ENCODE measurements at regions not wholly inside any gene's neighbourhood (a gene's known extent, or its start where the extent isn't known, plus 50 kb on each side); places are given as distances from the start of the nearest gene placed in this dataset.

DNA sequence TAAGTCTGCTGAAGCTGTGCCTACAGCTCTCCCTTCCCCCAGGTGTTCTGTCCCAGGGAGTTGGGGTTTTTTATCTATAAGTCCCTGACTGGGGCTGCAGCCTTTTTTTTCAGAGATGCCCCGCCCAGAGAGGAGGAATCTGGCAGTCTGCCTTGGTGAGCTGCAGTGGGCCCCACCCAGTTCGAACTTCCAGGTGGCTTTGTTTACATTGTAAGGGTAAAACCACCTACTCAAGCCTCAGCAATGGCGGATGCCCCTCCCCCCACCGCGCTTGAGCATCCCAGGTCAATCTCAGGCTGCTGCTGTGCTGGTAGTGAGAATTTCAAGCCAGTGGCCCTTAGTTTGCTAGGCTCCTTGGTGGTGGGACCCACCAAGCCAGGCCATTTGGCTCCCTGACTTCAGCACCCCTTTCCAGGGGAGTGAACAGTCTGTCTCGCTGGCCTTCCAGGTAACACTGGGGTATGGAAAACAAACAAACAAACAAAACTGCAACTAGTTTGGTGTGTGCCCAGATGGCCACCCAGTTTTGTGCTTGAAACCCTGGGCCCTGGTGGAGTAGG, 189.4 kb downstream of the MFSD1 start:
- WGBS (ENCODE audit: insufficient coverage, low coverage, missing lambda C conversion rate) = 3% methylated on average over 6 of the region's 6 CpGs
- no peak for FAIRE-seq

GRCh38 chr3:158992463-158992862, 190.6 kb downstream of the MFSD1 start:
- Histone ChIP-seq H3K79me2 (ENCODE audit: control insufficient read depth, insufficient read depth, low read length) (no peaks in the 10 kb centered on the region), H3K9ac (ENCODE audit: insufficient read depth in 1 of 2, low read depth in 2 of 2, low read length in 2 of 2) (no peak overlapping the region), H3K4me1 (replicated peaks in 1 of 2; ENCODE audit: control insufficient read depth in 2 of 2, insufficient read depth in 2 of 2, low read length in 2 of 2) (no peaks in the 10 kb centered on the region), H3K27ac (ENCODE audit: extremely low read depth, low read depth, low read length) (no peak overlapping the region), H3K36me3 (ENCODE audit: control insufficient read depth, insufficient read depth, low read length) (no peaks in the 10 kb centered on the region), H3K27me3 (ENCODE audit: control insufficient read depth in 2 of 2, insufficient read depth in 2 of 2, low read length in 2 of 2) (no peaks in the 10 kb centered on the region), H3K9me1 (ENCODE audit: control insufficient read depth, insufficient read depth, low read length) (no peaks in the 10 kb centered on the region), H3K9me3 (replicated peaks; ENCODE audit: control insufficient read depth, insufficient read depth, low read depth, low read length) (no peaks in the 10 kb centered on the region), H3K4me3 (no peak overlapping the region), H3K4me2 (ENCODE audit: insufficient read depth, low read length) (no peak overlapping the region), H2AFZ (ENCODE audit: low read depth, low read length) (no peak overlapping the region), H4K20me1 (replicated peaks; ENCODE audit: control insufficient read depth, insufficient read depth, low read length) (no peaks in the 10 kb centered on the region)
- TF ChIP-seq ZNF316 (IDR thresholded peaks at IDR 0.05) = peak; percentile 75
- TF ChIP-seq RBM39 (optimal IDR thresholded peaks at IDR 0.05; ENCODE audit: low read depth, low read length) = no peak
- peak; percentile 35; the same call in 1 of the 2 replicates for TF ChIP-seq MAFK (IDR thresholded peaks at IDR 0.05; ENCODE audit: low read length)
- TF ChIP-seq IFI16 (CRISPR knock-in tag; IDR thresholded peaks at IDR 0.05) = no peak
- peak; percentile 69 for TF ChIP-seq MAFF (IDR thresholded peaks at IDR 0.05; ENCODE audit: low read length)
- peak; percentile 39; the same call in 1 of the 2 replicates for TF ChIP-seq C11orf30 (IDR thresholded peaks at IDR 0.05; ENCODE audit: low read depth)
- no peak for ATAC-seq
- POLR2A ChIA-PET = no interaction called here
- BruUV-seq (replicated peaks) = no TSS peak
- FAIRE-seq = no peak
- DNase-seq (ENCODE audit: extremely low read depth in 1 of 4, low spot score in 3 of 4) = no peak
- in situ Hi-C loops (cut with MboI) = no loop called here
- CTCF ChIA-PET (ENCODE audit: low intra/inter-chr PET ratio) = no interaction called here
- intact Hi-C loops (cut with micrococcal nuclease) = no loop called here

More for the DNA sequence above, 189.4 kb downstream of the MFSD1 start:
- no peaks in the 10 kb centered on the region for H3K27me3 ChIP-seq (ENCODE audit: control insufficient read depth in 2 of 2, insufficient read depth in 2 of 2, low read length in 2 of 2)
- TF ChIP-seq ZNF324 (CRISPR knock-in tag; IDR thresholded peaks at IDR 0.05) (no peak), TAL1 (IDR thresholded peaks at IDR 0.05) (no peak), SLC30A9 (CRISPR knock-in tag; IDR thresholded peaks at IDR 0.05) (no peak), MCM3 (IDR thresholded peaks at IDR 0.05) (no peak), POLR2G (IDR thresholded peaks at IDR 0.05; ENCODE audit: low read depth, low read length) (no peak), ZNF354B (CRISPR knock-in tag; IDR thresholded peaks at IDR 0.05) (no peak)
- ChIA-PET CTCF (ENCODE audit: low intra/inter-chr PET ratio) (no interaction called here), POLR2A (no interaction called here)
- no peaks in the 10 kb centered on the region for H3K79me2 ChIP-seq (ENCODE audit: control insufficient read depth, insufficient read depth, low read length)
- no peaks in the 10 kb centered on the region for H3K36me3 ChIP-seq (ENCODE audit: control insufficient read depth, insufficient read depth, low read length)
- H3K4me1 ChIP-seq (replicated peaks in 1 of 2; ENCODE audit: control insufficient read depth in 2 of 2, insufficient read depth in 2 of 2, low read length in 2 of 2) = no peaks in the 10 kb centered on the region
- H3K4me2 ChIP-seq (ENCODE audit: insufficient read depth, low read length) = no peak overlapping the region
- H3K27ac ChIP-seq (ENCODE audit: extremely low read depth, low read depth, low read length) = no peak overlapping the region
- peak in 1 of 4 experiments; percentile 34 for DNase-seq (ENCODE audit: extremely low read depth in 1 of 4, low spot score in 3 of 4)
- no peaks in the 10 kb centered on the region for H3K9me1 ChIP-seq (ENCODE audit: control insufficient read depth, insufficient read depth, low read length)
- H3K9me3 ChIP-seq (replicated peaks; ENCODE audit: control insufficient read depth, insufficient read depth, low read depth, low read length) = no peaks in the 10 kb centered on the region
- H3K9ac ChIP-seq (ENCODE audit: insufficient read depth in 1 of 2, low read depth in 2 of 2, low read length in 2 of 2) = no peak overlapping the region
- in situ Hi-C loops (cut with MboI) = no loop called here
- no peak overlapping the region for H2AFZ ChIP-seq (ENCODE audit: low read depth, low read length)
- no peak; the same call in 2 of the 3 replicates for ATAC-seq
- BruUV-seq (replicated peaks) = no TSS peak
- H4K20me1 ChIP-seq (replicated peaks; ENCODE audit: control insufficient read depth, insufficient read depth, low read length) = no peaks in the 10 kb centered on the region
- intact Hi-C loops (cut with micrococcal nuclease) = no loop called here
- H3K4me3 ChIP-seq = no peak overlapping the region
